Kidney (tissue), 13 donors: ENCODE measurements at regions not wholly inside any gene's neighbourhood (a gene's known extent, or its start where the extent isn't known, plus 50 kb on each side); places are given as distances from the start of the nearest gene placed in this dataset.

ENCODE experiments used
- DNase-seq, 5 donors: peaks; one replicate each; pipeline ENCODE4 v3.0.0-alpha.2; 2013 to 2020
- FAIRE-seq: peaks from 2 replicates; lab custom pipeline; 2012; peaks lifted over from hg19 to GRCh38; lab: Jason Lieb, UNC
- H3K27ac ChIP-seq, 2 donors: one replicate each; pipeline ENCODE4 v1.7.0; 2013; ENCODE audit warnings: low read depth in 2 of 2, low read length in 2 of 2, inconsistent platforms in 1 of 2
- H3K27me3 ChIP-seq: one replicate; pipeline ENCODE4 v1.7.1; 2013; ENCODE audit warnings: low read length, inconsistent platforms; ENCODE audit not compliant: control insufficient read depth, insufficient read depth
- H3K36me3 ChIP-seq, 3 donors: one replicate each; pipeline versions ENCODE4 v1.7.0 to v1.7.1; 2013; ENCODE audit warnings: low read length in 3 of 3, control low read depth in 1 of 3, inconsistent platforms in 1 of 3; ENCODE audit not compliant: insufficient read depth in 3 of 3, control insufficient read depth in 2 of 3
- H3K4me1 ChIP-seq, 3 donors: one replicate each; pipeline versions ENCODE4 v1.7.0 to v1.7.1; 2013; ENCODE audit warnings: low read length in 3 of 3, inconsistent platforms in 1 of 3, low read depth in 1 of 3; ENCODE audit not compliant: control insufficient read depth in 2 of 3, insufficient read depth in 2 of 3
- H3K4me3 ChIP-seq, 3 donors: one replicate each; pipeline versions ENCODE4 v1.7.0 to v1.8.1; 2013; ENCODE audit warnings: low read length in 3 of 3, control low read depth in 1 of 3, inconsistent platforms in 1 of 3
- H3K9ac ChIP-seq, 3 donors: one replicate each; pipeline versions ENCODE4 v1.7.0 to v1.7.1; 2013; ENCODE audit warnings: low read length in 3 of 3, control low read depth in 1 of 3, inconsistent platforms in 1 of 3
- H3K9me3 ChIP-seq, 3 donors: one replicate each; pipeline versions ENCODE4 v1.7.0 to v1.7.1; 2013; ENCODE audit warnings: low read length in 3 of 3, control low read depth in 1 of 3, inconsistent platforms in 1 of 3; ENCODE audit not compliant: control insufficient read depth in 2 of 3, insufficient read depth in 1 of 3
- intact Hi-C: fragments of 100-400 bp; cut with DNase I; formaldehyde crosslinking; loops from one replicate; pipeline ENCODE4 v1.11.1; 2022
- TF ChIP-seq, protein P1 (sequence below): IDR thresholded peaks from 3 replicates; pipeline ENCODE4 v1.5.1; 2012; ENCODE audit warnings: mild to moderate bottlenecking, moderate library complexity, borderline replicate concordance; ENCODE audit not compliant: insufficient read depth; ENCODE audit errors: extremely low read depth
- donor health status: control.
- donor health status: control.
- donor health status: control.
- donor health status: control.
- donor health status: control.
- donor health status: DM: yes; HTN: yes; CAD: no.
- donor health status: Normal renal cell carcinoma (clear cell type).

DNA sequence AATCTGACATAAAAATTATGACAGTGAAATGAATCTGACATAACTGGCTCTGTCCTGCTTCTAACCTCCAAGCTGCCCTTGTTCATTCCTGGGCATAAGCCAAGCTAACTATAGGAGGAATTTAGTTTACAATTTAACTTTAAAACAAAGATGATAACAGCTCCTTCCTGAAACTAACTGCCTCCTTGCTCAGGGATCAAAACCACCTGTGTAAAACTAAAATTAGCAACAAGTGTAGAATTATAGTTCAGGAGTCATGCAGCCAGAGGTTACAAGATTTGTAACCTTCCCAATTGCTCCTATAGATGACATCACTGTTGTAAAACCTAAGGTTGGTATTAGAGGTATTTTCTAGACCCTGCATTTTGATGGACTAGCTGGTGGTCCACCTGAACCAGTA, 256.4 kb upstream of the POM121L12 start:
- Histone ChIP-seq H3K36me3 (no peaks in the 10 kb centered on the region), H3K4me1 (peaks cover 0 to 3% (median 0%) of the 10 kb centered on the region in 3 donors), H3K27ac (no peak overlapping the region), H3K4me3 (no peak overlapping the region), H3K9me3 (no peaks in the 10 kb centered on the region), H3K27me3 (no peaks in the 10 kb centered on the region), H3K9ac (no peak overlapping the region)
- intact Hi-C loops, result no loop called here
- FAIRE-seq (no peak), DNase-seq (no peak)
- TF ChIP-seq, protein P1, sequence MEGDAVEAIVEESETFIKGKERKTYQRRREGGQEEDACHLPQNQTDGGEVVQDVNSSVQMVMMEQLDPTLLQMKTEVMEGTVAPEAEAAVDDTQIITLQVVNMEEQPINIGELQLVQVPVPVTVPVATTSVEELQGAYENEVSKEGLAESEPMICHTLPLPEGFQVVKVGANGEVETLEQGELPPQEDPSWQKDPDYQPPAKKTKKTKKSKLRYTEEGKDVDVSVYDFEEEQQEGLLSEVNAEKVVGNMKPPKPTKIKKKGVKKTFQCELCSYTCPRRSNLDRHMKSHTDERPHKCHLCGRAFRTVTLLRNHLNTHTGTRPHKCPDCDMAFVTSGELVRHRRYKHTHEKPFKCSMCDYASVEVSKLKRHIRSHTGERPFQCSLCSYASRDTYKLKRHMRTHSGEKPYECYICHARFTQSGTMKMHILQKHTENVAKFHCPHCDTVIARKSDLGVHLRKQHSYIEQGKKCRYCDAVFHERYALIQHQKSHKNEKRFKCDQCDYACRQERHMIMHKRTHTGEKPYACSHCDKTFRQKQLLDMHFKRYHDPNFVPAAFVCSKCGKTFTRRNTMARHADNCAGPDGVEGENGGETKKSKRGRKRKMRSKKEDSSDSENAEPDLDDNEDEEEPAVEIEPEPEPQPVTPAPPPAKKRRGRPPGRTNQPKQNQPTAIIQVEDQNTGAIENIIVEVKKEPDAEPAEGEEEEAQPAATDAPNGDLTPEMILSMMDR, result no peak

DNA sequence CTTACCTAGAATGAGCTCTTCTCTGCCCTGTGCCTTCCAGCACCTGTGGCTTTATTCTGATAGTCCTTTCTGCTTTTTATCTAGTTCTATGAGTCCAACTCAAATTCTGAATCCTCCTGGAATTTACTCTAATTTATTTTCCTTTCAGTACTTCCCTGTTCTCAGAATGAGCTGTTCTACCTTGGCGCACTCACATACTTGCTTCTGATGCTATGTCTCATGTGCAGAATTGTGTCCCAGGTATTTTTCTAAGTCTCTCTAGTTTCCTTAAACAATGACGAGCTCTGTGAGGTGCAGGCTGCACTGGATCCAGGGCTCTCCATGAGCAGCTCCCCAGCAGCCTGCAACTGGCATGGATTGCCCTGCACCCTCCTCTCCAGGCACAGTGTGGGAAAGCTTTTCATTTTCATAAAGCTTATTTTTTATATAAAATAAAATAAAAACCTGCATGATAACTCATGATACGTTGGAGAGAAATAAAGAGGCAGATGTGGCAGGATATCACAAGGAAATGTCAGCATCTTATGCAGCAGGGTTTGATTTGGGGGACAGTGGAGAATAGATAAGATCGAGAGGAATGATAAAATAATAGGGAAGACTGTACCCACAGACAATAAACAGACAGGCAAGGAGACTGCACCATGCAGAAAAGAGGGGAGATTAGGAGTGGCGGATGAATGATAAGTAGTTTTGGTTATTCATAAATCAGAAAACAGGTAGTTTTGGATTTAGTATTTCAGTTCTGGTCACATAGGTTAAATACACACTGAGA, 258.2 kb upstream of the POM121L12 start:
- no peak overlapping the region for H3K9ac ChIP-seq
- no peak for FAIRE-seq
- peaks cover 0 to 3% (median 0%) of the 10 kb centered on the region in 3 donors for H3K4me1 ChIP-seq
- H3K9me3 ChIP-seq, result no peaks in the 10 kb centered on the region
- H3K27me3 ChIP-seq, result no peaks in the 10 kb centered on the region
- H3K27ac ChIP-seq, result no peak overlapping the region
- intact Hi-C loops, result no loop called here
- TF ChIP-seq, protein P1, result no peak
- DNase-seq, result no peak
- no peaks in the 10 kb centered on the region for H3K36me3 ChIP-seq
- H3K4me3 ChIP-seq, result no peak overlapping the region

DNA sequence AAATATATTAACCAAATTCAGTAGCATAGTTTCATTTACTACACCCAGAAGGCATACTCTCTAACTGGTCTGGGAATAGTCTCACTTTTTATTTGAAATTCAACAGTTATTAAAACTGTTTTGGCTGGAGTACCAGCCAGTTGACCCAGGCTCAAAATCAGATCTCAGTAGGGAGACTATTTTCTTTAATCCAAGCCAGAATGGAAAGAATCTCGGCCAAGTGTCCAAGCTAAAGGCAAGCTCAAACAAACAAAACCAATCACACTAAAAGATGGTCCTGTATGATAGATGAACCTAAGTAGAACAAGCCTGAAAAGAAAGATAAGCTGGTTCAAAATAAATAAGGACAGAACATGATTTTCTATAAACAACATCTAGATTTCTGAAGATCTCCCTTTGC, 259.6 kb upstream of the POM121L12 start:
- H3K27me3 ChIP-seq, result no peaks in the 10 kb centered on the region
- no peaks in the 10 kb centered on the region for H3K9me3 ChIP-seq
- TF ChIP-seq, protein P1, result no peak
- H3K4me3 ChIP-seq, result no peak overlapping the region
- H3K9ac ChIP-seq, result no peak overlapping the region
- intact Hi-C loops, result no loop called here
- H3K36me3 ChIP-seq, result no peaks in the 10 kb centered on the region
- H3K4me1 ChIP-seq, result no peaks in the 10 kb centered on the region
- H3K27ac ChIP-seq, result no peak overlapping the region
- DNase-seq, result no peak
- FAIRE-seq, result no peak
